OCI-LY3 (cell line): ENCODE measurements at regions not wholly inside any gene's neighbourhood (a gene's known extent, or its start where the extent isn't known, plus 50 kb on each side); places are given as distances from the start of the nearest gene placed in this dataset.
"Not testable (repeated sequence)": the region's sequence is repeated elsewhere in the genome, so short reads cannot be mapped to it uniquely, and the experiment has no call there.

Source experiments
- H2AFZ ChIP-seq: fragments of 200-600, 300-600 bp; shearing (Covaris generic); 2 replicates; pipeline ENCODE4 v1.6.0; 2014; ENCODE audit warnings: antibody characterized with exemption, low read depth, low read length
- H3K27ac ChIP-seq: fragments of 200-600, 300-600 bp; sonication (generic); 2 replicates; pipeline ENCODE4 v1.5.1; 2014; ENCODE audit warnings: mild to moderate bottlenecking, low read length, moderate library complexity, mixed read lengths
- H3K27me3 ChIP-seq: fragments of 200-600, 300-600 bp; sonication (generic); 2 replicates; pipeline ENCODE4 v1.6.1; 2014; ENCODE audit warnings: low read depth, low read length, mixed read lengths
- H3K36me3 ChIP-seq: fragments of 200-600, 300-600 bp; sonication (generic); replicated peaks from 2 replicates; pipeline ENCODE3; 2014; ENCODE audit warnings: low read depth, low read length, mixed read lengths
- H3K4me1 ChIP-seq: fragments of 300-600, 200-600 bp; sonication (generic); 2 replicates; pipeline ENCODE4 v1.6.1; 2014; ENCODE audit warnings: low read length, mixed read lengths
- H3K4me2 ChIP-seq: fragments of 200-600, 300-600 bp; sonication (generic); 2 replicates; pipeline ENCODE4 v1.6.1; 2014; ENCODE audit warnings: low read length, mixed read lengths
- H3K4me3 ChIP-seq: fragments of 300-600, 200-600 bp; sonication (generic); 2 replicates; pipeline ENCODE4 v1.5.1; 2014; ENCODE audit warnings: antibody characterized with exemption, mild to moderate bottlenecking, low read length, moderate library complexity
- H3K79me2 ChIP-seq: fragments of 300-600, 200-600 bp; shearing (Covaris generic); 2 replicates; pipeline ENCODE4 v1.6.1; 2014; ENCODE audit warnings: mild to moderate bottlenecking, low read length, mixed read lengths
- H3K9ac ChIP-seq: fragments of 300-600, 200-600 bp; shearing (Covaris generic); 2 replicates; pipeline ENCODE4 v1.6.0; 2014; ENCODE audit warnings: mild to moderate bottlenecking, low read length, moderate library complexity
- H3K9me3 ChIP-seq: fragments of 200-600, 300-600 bp; shearing (Covaris generic); 2 replicates; pipeline ENCODE4 v1.6.1; 2014; ENCODE audit warnings: low read length, mixed read lengths; ENCODE audit not compliant: insufficient read depth
- H4K20me1 ChIP-seq: fragments of 200-600, 300-600 bp; sonication (generic); 2 replicates; pipeline ENCODE4 v1.6.1; 2016; ENCODE audit warnings: low read length, mixed read lengths; ENCODE audit not compliant: insufficient read depth
- CTCF ChIP-seq: fragments of 200-600, 300-600 bp; sonication (generic); IDR thresholded peaks from 2 replicates; pipeline ENCODE4 v1.5.1; 2014; ENCODE audit warnings: antibody characterized with exemption, low read length, low read depth
- EZH2phosphoT487 ChIP-seq: fragments of 200-600 bp; shearing (Covaris generic); IDR thresholded peaks from 2 replicates; pipeline ENCODE4 v1.6.1; 2018; ENCODE audit warnings: antibody characterized with exemption, mixed run types, low read depth

GRCh38 chrX:65451663-65452062 is 82.9 kb downstream of the LAS1L start:
- H3K4me1 ChIP-seq, result no peaks in the 10 kb centered on the region
- no peak overlapping the region for H3K9ac ChIP-seq
- H3K9me3 ChIP-seq, result no peaks in the 10 kb centered on the region
- H4K20me1 ChIP-seq, result no peaks in the 10 kb centered on the region
- H3K79me2 ChIP-seq, result no peaks in the 10 kb centered on the region
- H2AFZ ChIP-seq, result no peak overlapping the region
- H3K27me3 ChIP-seq, result no peaks in the 10 kb centered on the region
- peak overlapping the region; percentile 30; the same call in 1 of the 2 replicates for H3K4me2 ChIP-seq
- H3K36me3 ChIP-seq, result no peaks in the 10 kb centered on the region
- no peak overlapping the region for H3K27ac ChIP-seq
- TF ChIP-seq EZH2phosphoT487 (no peak), CTCF (peak; percentile 70)
- H3K4me3 ChIP-seq, result no peak overlapping the region

GRCh38 chrX:65420154-65420553 is 114.4 kb downstream of the LAS1L start:
- H3K4me3 ChIP-seq, result no peak overlapping the region
- no peaks in the 10 kb centered on the region for H4K20me1 ChIP-seq
- no peak overlapping the region for H2AFZ ChIP-seq
- no peak overlapping the region for H3K4me2 ChIP-seq
- H3K9ac ChIP-seq, result no peak overlapping the region
- H3K27ac ChIP-seq, result no peak overlapping the region
- no peaks in the 10 kb centered on the region for H3K27me3 ChIP-seq
- no peaks in the 10 kb centered on the region for H3K79me2 ChIP-seq
- no peaks in the 10 kb centered on the region for H3K9me3 ChIP-seq
- H3K36me3 ChIP-seq, result no peaks in the 10 kb centered on the region
- TF ChIP-seq CTCF (no peak), EZH2phosphoT487 (no peak)
- H3K4me1 ChIP-seq, result no peaks in the 10 kb centered on the region

- H3K4me2 ChIP-seq, H2AFZ ChIP-seq, H3K27ac ChIP-seq, H3K27me3 ChIP-seq, H3K36me3 ChIP-seq, H3K9me3 ChIP-seq, H3K79me2 ChIP-seq, H3K9ac ChIP-seq, H3K4me1 ChIP-seq, H3K4me3 ChIP-seq, H4K20me1 ChIP-seq: not testable (repeated sequence)
Measured at GRCh38 chrX:65407662-65408061, 126.9 kb downstream of the LAS1L start.

GRCh38 chrX:65407157-65407626 is 127.4 kb downstream of the LAS1L start:
- no peak overlapping the region for H3K4me2 ChIP-seq
- H3K27me3 ChIP-seq, result no peaks in the 10 kb centered on the region
- TF ChIP-seq EZH2phosphoT487 (no peak), CTCF (no peak)
- no peaks in the 10 kb centered on the region for H3K79me2 ChIP-seq
- H2AFZ ChIP-seq, result no peak overlapping the region
- H3K27ac ChIP-seq, result no peak overlapping the region
- no peaks in the 10 kb centered on the region for H3K9me3 ChIP-seq
- H3K4me1 ChIP-seq, result no peaks in the 10 kb centered on the region
- H4K20me1 ChIP-seq, result no peaks in the 10 kb centered on the region
- no peak overlapping the region for H3K4me3 ChIP-seq
- H3K36me3 ChIP-seq, result no peaks in the 10 kb centered on the region
- no peak overlapping the region for H3K9ac ChIP-seq

- Histone ChIP-seq H3K36me3 (no peaks in the 10 kb centered on the region), H3K27me3 (no peaks in the 10 kb centered on the region), H3K27ac (no peak overlapping the region), H3K4me1 (no peaks in the 10 kb centered on the region), H3K9me3 (no peaks in the 10 kb centered on the region), H2AFZ (no peak overlapping the region), H3K9ac (no peak overlapping the region), H3K4me3 (no peak overlapping the region), H3K79me2 (no peaks in the 10 kb centered on the region), H3K4me2 (no peak overlapping the region), H4K20me1 (no peaks in the 10 kb centered on the region)
- TF ChIP-seq CTCF, result no peak
- no peak for TF ChIP-seq EZH2phosphoT487
Measured at GRCh38 chrX:65406532-65406931, 128.1 kb downstream of the LAS1L start.
